H1 (cell line): ENCODE measurements at regions not wholly inside any gene's neighbourhood (a gene's known extent, or its start where the extent isn't known, plus 50 kb on each side); places are given as distances from the start of the nearest gene placed in this dataset.

Experiments
- CTCF ChIA-PET: fragments of 300-600 bp; sonication (Branson Sonifier 250); formaldehyde crosslinking; loops from one replicate; lab custom pipeline; 2021; ENCODE audit not compliant: partially characterized antibody; lab: Charles Lee
- POLR2A ChIA-PET: fragments of 300-600 bp; sonication (Branson Sonifier 250); formaldehyde crosslinking; loops from one replicate; lab custom pipeline; 2021; ENCODE audit warnings: inconsistent platforms; ENCODE audit not compliant: partially characterized antibody; lab: Charles Lee
- DNase-seq, 2 experiments: peaks; one replicate each; pipeline versions ENCODE4 v3.0.0 to v3.0.0-alpha.2; 2010 to 2022; ENCODE audit warnings: low spot score in 2 of 2, low read depth in 1 of 2, mixed read lengths in 1 of 2
- FAIRE-seq: peaks from 2 replicates; lab custom pipeline; 2011; peaks lifted over from hg19 to GRCh38; lab: Jason Lieb, UNC
- H2AFZ ChIP-seq: 2 replicates; pipeline ENCODE4 v1.8.1; 2012; ENCODE audit warnings: low read length, inconsistent platforms
- H2AK5ac ChIP-seq: 2 replicates; pipeline ENCODE4 v1.6.1; 2013; ENCODE audit warnings: low read depth, low read length
- H2BK120ac ChIP-seq: replicated peaks from 2 replicates; pipeline ENCODE3; 2013; ENCODE audit warnings: low read depth, low read length, inconsistent platforms
- H2BK12ac ChIP-seq: 2 replicates; pipeline ENCODE4 v1.6.1; 2013; ENCODE audit warnings: low read depth, low read length
- H2BK15ac ChIP-seq: 2 replicates; pipeline ENCODE4 v1.6.1; 2013; ENCODE audit warnings: low read length
- H2BK20ac ChIP-seq: 2 replicates; pipeline ENCODE4 v1.6.1; 2013; ENCODE audit warnings: low read length
- H2BK5ac ChIP-seq: 2 replicates; pipeline ENCODE4 v1.6.1; 2013; ENCODE audit warnings: low read depth, low read length
- H3K14ac ChIP-seq: 2 replicates; pipeline ENCODE4 v1.6.1; 2013; ENCODE audit warnings: inconsistent platforms; ENCODE audit not compliant: insufficient read length
- H3K18ac ChIP-seq: 2 replicates; pipeline ENCODE4 v1.6.1; 2013; ENCODE audit warnings: low read length; ENCODE audit errors: extremely low read depth
- H3K23ac ChIP-seq: 2 replicates; pipeline ENCODE4 v1.6.1; 2013; ENCODE audit warnings: inconsistent platforms; ENCODE audit not compliant: insufficient read length
- H3K23me2 ChIP-seq: 2 replicates; pipeline ENCODE4 v1.6.1; 2013; ENCODE audit warnings: low read depth, low read length
- H3K27ac ChIP-seq: 2 replicates; pipeline ENCODE4 v1.6.1; 2011; ENCODE audit warnings: low read depth, low read length, inconsistent platforms
- H3K27me3 ChIP-seq, 4 experiments: replicated peaks in 1 of 4; 1 replicate in 1 of 4; 2 replicates in 3 of 4; pipeline versions ENCODE4 v1.6.1 to v1.8.1; 2011 to 2013; ENCODE audit warnings: low read length in 3 of 4, mild to moderate bottlenecking in 3 of 4, inconsistent platforms in 2 of 4, mixed read lengths in 2 of 4, moderate library complexity in 1 of 4; ENCODE audit not compliant: control insufficient read depth in 3 of 4, insufficient read depth in 3 of 4; ENCODE audit errors: extremely low read depth in 1 of 4
- H3K36me3 ChIP-seq, 4 experiments: 2 replicates each; pipeline versions ENCODE4 v1.6.1 to v1.8.1; 2011 to 2013; ENCODE audit warnings: mild to moderate bottlenecking in 4 of 4, low read length in 3 of 4, moderate library complexity in 2 of 4, control low read depth in 1 of 4, inconsistent platforms in 1 of 4; ENCODE audit not compliant: insufficient read depth in 4 of 4, control insufficient read depth in 2 of 4
- H3K4ac ChIP-seq: replicated peaks from 2 replicates; pipeline ENCODE3; 2013; ENCODE audit warnings: low read length, low read depth, mixed read lengths, inconsistent platforms; ENCODE audit not compliant: insufficient read length
- H3K4me1 ChIP-seq, 4 experiments: replicated peaks in 1 of 4; 1 replicate in 1 of 4; 2 replicates in 3 of 4; pipeline versions ENCODE4 v1.6.1 to v1.8.1; 2011 to 2013; ENCODE audit warnings: low read length in 3 of 4, inconsistent platforms in 2 of 4, mixed read lengths in 1 of 4; ENCODE audit not compliant: insufficient read depth in 4 of 4, control insufficient read depth in 3 of 4
- H3K4me2 ChIP-seq, 2 experiments: 2 replicates each; pipeline versions ENCODE4 v1.6.1 to v1.8.1; 2011 to 2013; ENCODE audit warnings: low read depth in 2 of 2, low read length in 2 of 2, control low read depth in 1 of 2, inconsistent platforms in 1 of 2, mild to moderate bottlenecking in 1 of 2; ENCODE audit not compliant: insufficient read depth in 1 of 2
- H3K4me3 ChIP-seq, 4 experiments: fragments of 200-600, 300-600 bp in 1 of 4; sonication (generic), shearing (Covaris generic), sonication (Bioruptor Twin) in 1 of 4; 2 replicates each; pipeline versions ENCODE4 v1.5.1 to v1.8.1; 2011 to 2016; ENCODE audit warnings: low read length in 4 of 4, low read depth in 3 of 4, control low read depth in 2 of 4, inconsistent platforms in 2 of 4, mild to moderate bottlenecking in 2 of 4, mixed read lengths in 1 of 4, moderate library complexity in 1 of 4; ENCODE audit not compliant: insufficient read depth in 2 of 4; ENCODE audit errors: extremely low read depth in 1 of 4
- H3K56ac ChIP-seq: replicated peaks from 2 replicates; pipeline ENCODE3; 2013; ENCODE audit warnings: low read depth, mild to moderate bottlenecking, mixed read lengths, low read length, inconsistent platforms; ENCODE audit not compliant: insufficient read length
- H3K79me1 ChIP-seq: 2 replicates; pipeline ENCODE4 v1.6.1; 2013; ENCODE audit warnings: low read depth, low read length, control low read depth
- H3K79me2 ChIP-seq, 2 experiments: 2 replicates each; pipeline versions ENCODE4 v1.6.1 to v1.8.1; 2012 to 2013; ENCODE audit warnings: low read length in 2 of 2, mild to moderate bottlenecking in 2 of 2, inconsistent platforms in 1 of 2; ENCODE audit not compliant: insufficient read depth in 2 of 2, control insufficient read depth in 1 of 2
- H3K9ac ChIP-seq, 4 experiments: replicated peaks in 1 of 4; 1 replicate in 1 of 4; 2 replicates in 3 of 4; pipeline versions ENCODE4 v1.6.1 to v1.8.1; 2011 to 2013; ENCODE audit warnings: low read depth in 3 of 4, low read length in 3 of 4, control low read depth in 2 of 4, mild to moderate bottlenecking in 2 of 4, moderate library complexity in 2 of 4, inconsistent platforms in 1 of 4; ENCODE audit errors: extremely low read depth in 1 of 4
- H3K9me3 ChIP-seq, 2 experiments: 2 replicates each; pipeline versions ENCODE4 v1.6.1 to v1.8.1; 2012 to 2013; ENCODE audit warnings: mild to moderate bottlenecking in 2 of 2, moderate library complexity in 2 of 2, control low read depth in 1 of 2, inconsistent platforms in 1 of 2, low read depth in 1 of 2, low read length in 1 of 2, mixed read lengths in 1 of 2; ENCODE audit not compliant: insufficient read depth in 2 of 2
- H4K20me1 ChIP-seq, 2 experiments: replicated peaks in 1 of 2; 2 replicates each; pipeline versions ENCODE3 to v1.8.1; 2011 to 2013; ENCODE audit warnings: inconsistent platforms in 2 of 2, low read length in 2 of 2, mild to moderate bottlenecking in 1 of 2; ENCODE audit not compliant: insufficient read depth in 2 of 2, control insufficient read depth in 1 of 2
- H4K5ac ChIP-seq: 2 replicates; pipeline ENCODE4 v1.6.1; 2013; ENCODE audit warnings: low read length, low read depth, mixed read lengths, inconsistent platforms; ENCODE audit not compliant: insufficient read length
- H4K8ac ChIP-seq: 2 replicates; pipeline ENCODE4 v1.8.0; 2013; ENCODE audit warnings: mild to moderate bottlenecking, moderate library complexity, low read length, inconsistent platforms; ENCODE audit not compliant: insufficient read depth; ENCODE audit errors: extremely low read depth
- H4K91ac ChIP-seq: replicated peaks from 2 replicates; pipeline ENCODE3; 2013; ENCODE audit warnings: low read length, mixed read lengths, inconsistent platforms; ENCODE audit not compliant: insufficient read length
- JUND ChIP-seq: IDR thresholded peaks from 2 replicates; pipeline ENCODE4 v1.6.1; 2011; ENCODE audit warnings: mild to moderate bottlenecking, improper control_type of control experiment, low read length
- NRF1 ChIP-seq: IDR thresholded peaks from 2 replicates; pipeline ENCODE4 v1.6.1; 2011; ENCODE audit warnings: mild to moderate bottlenecking, low read depth, low read length, improper control_type of control experiment
- RNF2 ChIP-seq: fragments of 200-900, 300-1000 bp; sonication (generic); IDR thresholded peaks from 2 replicates; pipeline ENCODE4 v1.7.1; 2016; ENCODE audit warnings: borderline replicate concordance, low read depth, mild to moderate bottlenecking, antibody characterized with exemption, low read length; ENCODE audit not compliant: poor library complexity, severe bottlenecking; ENCODE audit errors: missing control alignments
- RXRA ChIP-seq: IDR thresholded peaks from 2 replicates; pipeline ENCODE4 v1.6.1; 2011; ENCODE audit warnings: low read depth, mild to moderate bottlenecking, low read length, moderate library complexity; ENCODE audit not compliant: insufficient read depth
- YY1 ChIP-seq: IDR thresholded peaks from 2 replicates; pipeline ENCODE4 v1.6.1; 2011; ENCODE audit warnings: low read depth, mild to moderate bottlenecking, low read length
- WGBS, 2 experiments: shearing (Covaris generic) in 1 of 2; methylation state at CpG; one replicate each; pipeline versions ENCODE4 v1.1.6 to v1.1.7; 2013 to 2015; ENCODE audit warnings: low lambda C conversion rate in 2 of 2, mixed read lengths in 2 of 2, inconsistent platforms in 1 of 2, low coverage in 1 of 2, missing lambda C conversion rate in 1 of 2; ENCODE audit not compliant: insufficient replicate concordance in 2 of 2, insufficient coverage in 1 of 2, insufficient read length in 1 of 2; ENCODE audit errors: extremely low coverage in 1 of 2, missing lambda C conversion rate in 1 of 2; 5-methylcytosine and 5-hydroxymethylcytosine counted together

DNA sequence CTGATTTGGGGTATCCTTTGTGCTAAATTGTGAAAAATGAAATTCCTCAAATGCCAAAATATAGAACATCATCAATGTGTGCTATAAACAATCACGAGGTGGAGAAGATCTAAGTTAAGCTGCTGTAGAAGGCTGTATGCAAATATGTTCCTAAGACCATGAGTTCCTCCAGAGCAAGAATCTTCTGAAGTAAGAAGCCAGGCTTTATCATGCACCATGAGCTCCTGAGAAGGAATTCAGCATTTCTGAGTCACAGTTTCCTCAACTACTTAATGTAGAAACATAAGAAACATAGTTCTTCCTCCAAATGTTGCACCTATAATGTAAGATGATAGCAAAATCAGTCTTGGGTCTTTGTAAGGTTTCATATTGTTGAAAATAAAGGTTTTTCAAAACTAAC lies 241.7 kb upstream of the MDFIC2 start:
- H4K91ac ChIP-seq, result no peak overlapping the region
- H3K56ac ChIP-seq, result no peak overlapping the region
- no peak overlapping the region for H2BK12ac ChIP-seq
- no peak overlapping the region for H4K8ac ChIP-seq
- H3K23me2 ChIP-seq, result no peaks in the 10 kb centered on the region
- H2AFZ ChIP-seq, result no peak overlapping the region
- no peak overlapping the region for H3K4me3 ChIP-seq
- H3K79me1 ChIP-seq, result no peaks in the 10 kb centered on the region
- ChIA-PET CTCF (interaction anchor here (0.7 to 1.4 kb wide), 3 partner anchors 16 to 468 kb away, joined by 3 to 7 read pairs (median 3); no protein-coding TSS in a partner anchor), POLR2A (interaction anchor here (0.6 kb wide), 1 partner anchor 57 kb away, joined by 3 read pairs; no protein-coding TSS in a partner anchor)
- no peak overlapping the region for H3K4me2 ChIP-seq
- no peaks in the 10 kb centered on the region for H3K27me3 ChIP-seq
- peaks cover 11 to 15% of the 10 kb centered on the region in 2 experiments for H3K9me3 ChIP-seq
- no peak overlapping the region for H3K27ac ChIP-seq
- no peaks in the 10 kb centered on the region for H3K4me1 ChIP-seq
- TF ChIP-seq JUND (no peak), YY1 (no peak), NRF1 (no peak), RXRA (no peak), RNF2 (no peak)
- no peak overlapping the region for H3K9ac ChIP-seq
- no peak for FAIRE-seq
- DNase-seq, result no peak
- no peak overlapping the region for H3K14ac ChIP-seq
- no peak overlapping the region for H2BK15ac ChIP-seq
- no peak overlapping the region for H4K5ac ChIP-seq
- 84% methylated on average over 1 of the region's 1 CpG; no CpG with 5 or more reads in 1 of the 2 experiments for WGBS, 2 experiments
- H2AK5ac ChIP-seq, result no peak overlapping the region
- H3K4ac ChIP-seq, result no peak overlapping the region
- no peak overlapping the region for H2BK5ac ChIP-seq
- H3K18ac ChIP-seq, result no peak overlapping the region
- H3K36me3 ChIP-seq, result 0 out of 8 replicates have a peak, but pooled peaks cover 0 to 2% (median 0%) of the 10 kb centered on the region in 4 experiments
- H3K79me2 ChIP-seq, result no peaks in the 10 kb centered on the region
- no peaks in the 10 kb centered on the region for H4K20me1 ChIP-seq
- no peak overlapping the region for H3K23ac ChIP-seq
- H2BK20ac ChIP-seq, result no peak overlapping the region
- no peak overlapping the region for H2BK120ac ChIP-seq
